GM06990 (cell line): ENCODE measurements at regions not wholly inside any gene's neighbourhood (a gene's known extent, or its start where the extent isn't known, plus 50 kb on each side); places are given as distances from the start of the nearest gene placed in this dataset.

Experiments
- DNase-seq: peaks from one replicate; pipeline ENCODE4 v3.0.0-alpha.2; 2011; ENCODE audit not compliant: insufficient read length; ENCODE audit errors: extremely low read depth
- H3K27me3 ChIP-seq: replicated peaks from 2 replicates; pipeline ENCODE4 v1.6.0; 2011; ENCODE audit warnings: low read length; ENCODE audit not compliant: control insufficient read depth, insufficient read depth
- H3K36me3 ChIP-seq: 2 replicates; pipeline ENCODE4 v1.5.1; 2011; ENCODE audit warnings: low read length; ENCODE audit not compliant: control insufficient read depth, insufficient read depth
- H3K4me3 ChIP-seq: replicated peaks from 2 replicates; pipeline ENCODE4 v1.5.1; 2011; ENCODE audit warnings: low read depth, mild to moderate bottlenecking, control low read depth, low read length
- CTCF ChIP-seq: IDR thresholded peaks from 2 replicates; pipeline ENCODE4 v1.5.1; 2011; ENCODE audit warnings: low read length, control low read depth, mild to moderate bottlenecking, inconsistent platforms; ENCODE audit not compliant: insufficient read depth, poor library complexity, severe bottlenecking

GRCh38 chr4:138698641-138699040 lies 316.9 kb upstream of the NOCT start:
- Histone ChIP-seq H3K27me3 (no peaks in the 10 kb centered on the region), H3K36me3 (no peaks in the 10 kb centered on the region), H3K4me3 (no peak overlapping the region)
- no peak for TF ChIP-seq CTCF
- no peak for DNase-seq

- DNase-seq = no peak
- H3K4me3 ChIP-seq = no peak overlapping the region
- no peak for TF ChIP-seq CTCF
- H3K27me3 ChIP-seq = no peaks in the 10 kb centered on the region
- no peaks in the 10 kb centered on the region for H3K36me3 ChIP-seq
Observed at GRCh38 chr4:138697851-138698250, 317.7 kb upstream of the NOCT start.

- Histone ChIP-seq H3K4me3 (no peak overlapping the region), H3K27me3 (no peaks in the 10 kb centered on the region), H3K36me3 (no peaks in the 10 kb centered on the region)
- no peak for TF ChIP-seq CTCF
- DNase-seq = no peak
Observed at GRCh38 chr4:138696771-138697170, 318.8 kb upstream of the NOCT start.

GRCh38 chr4:138696058-138696457 lies 319.5 kb upstream of the NOCT start:
- no peak for TF ChIP-seq CTCF
- no peaks in the 10 kb centered on the region for H3K36me3 ChIP-seq
- no peak for DNase-seq

GRCh38 chr4:138693526-138693925 lies 322.1 kb upstream of the NOCT start:
- no peak for TF ChIP-seq CTCF
- no peak for DNase-seq
- Histone ChIP-seq H3K27me3 (no peaks in the 10 kb centered on the region), H3K36me3 (no peaks in the 10 kb centered on the region), H3K4me3 (no peak overlapping the region)

More at GRCh38 chr4:138696058-138696457, 319.5 kb upstream of the NOCT start:
- no peaks in the 10 kb centered on the region for H3K27me3 ChIP-seq
- no peak overlapping the region for H3K4me3 ChIP-seq

GRCh38 chr4:138692411-138692810 lies 323.2 kb upstream of the NOCT start:
- DNase-seq = no peak
- Histone ChIP-seq H3K4me3 (no peak overlapping the region), H3K27me3 (no peaks in the 10 kb centered on the region), H3K36me3 (no peaks in the 10 kb centered on the region)
- no peak for TF ChIP-seq CTCF
